ENCODE measurements at regions not wholly inside any gene's neighbourhood (a gene's known extent, or its start where the extent isn't known, plus 50 kb on each side); places are given as distances from the start of the nearest gene placed in this dataset.

DNA sequence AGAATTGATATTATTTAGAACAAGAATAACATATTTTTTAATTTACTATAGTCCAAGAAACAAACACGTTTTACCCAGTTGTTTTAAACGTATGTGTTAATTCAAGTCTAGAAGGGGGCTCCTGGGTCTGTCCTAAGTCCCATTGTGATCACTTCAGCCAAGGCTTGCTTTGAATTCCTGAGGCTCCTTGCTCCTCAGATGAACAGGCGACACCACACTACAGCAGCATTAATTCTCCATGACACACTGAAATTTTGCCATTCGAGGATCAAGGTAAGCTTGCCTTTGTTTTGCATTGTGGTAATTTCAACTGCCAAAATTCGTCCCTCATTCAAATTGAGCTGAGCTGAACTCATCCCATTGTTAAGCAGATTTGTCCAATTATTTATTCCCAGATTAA is 1442.6 kb downstream of the SLITRK5 start (continued):
- no peak for TF ChIP-seq MITF (IDR thresholded peaks at IDR 0.05)

DNA sequence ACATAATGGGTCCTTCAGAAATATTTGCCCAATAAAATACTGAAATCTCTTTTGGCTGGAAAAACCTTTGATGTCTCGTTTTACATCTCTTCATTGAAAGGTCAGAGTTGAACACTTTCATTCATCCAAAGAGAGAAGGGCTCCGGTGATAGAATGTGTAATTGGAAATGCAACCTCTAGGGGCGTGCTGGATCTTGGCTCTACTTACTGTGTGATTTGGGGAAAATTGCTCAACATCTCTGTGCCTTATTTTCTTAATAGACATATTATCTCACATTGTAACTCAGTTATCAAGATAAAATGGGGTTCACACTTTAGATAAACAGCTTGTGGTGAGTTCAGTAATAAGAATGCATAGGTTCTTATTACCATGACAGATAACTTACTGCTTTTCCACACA is 1444.1 kb downstream of the SLITRK5 start:
- WGBS (ENCODE audit: insufficient coverage, low coverage, missing lambda C conversion rate), result 0% methylated on average over 3 of the region's 3 CpGs
- no peaks in the 10 kb centered on the region for H3K36me3 ChIP-seq (ENCODE audit: control insufficient read depth, insufficient read depth, low read length)
- in situ Hi-C loops (cut with MboI), result no loop called here
- H2AFZ ChIP-seq (ENCODE audit: low read depth, low read length), result no peak overlapping the region
- H3K4me3 ChIP-seq, result no peak overlapping the region
- CTCF ChIA-PET (ENCODE audit: low intra/inter-chr PET ratio), result no interaction called here
- H4K20me1 ChIP-seq (replicated peaks; ENCODE audit: control insufficient read depth, insufficient read depth, low read length), result no peaks in the 10 kb centered on the region
- H3K9me3 ChIP-seq (replicated peaks; ENCODE audit: control insufficient read depth, insufficient read depth, low read depth, low read length), result no peaks in the 10 kb centered on the region
- peak; percentile 32 for TF ChIP-seq RBM25 (IDR thresholded peaks at IDR 0.05; ENCODE audit: low read depth, low read length, severe bottlenecking)
- TF ChIP-seq, protein P1, sequence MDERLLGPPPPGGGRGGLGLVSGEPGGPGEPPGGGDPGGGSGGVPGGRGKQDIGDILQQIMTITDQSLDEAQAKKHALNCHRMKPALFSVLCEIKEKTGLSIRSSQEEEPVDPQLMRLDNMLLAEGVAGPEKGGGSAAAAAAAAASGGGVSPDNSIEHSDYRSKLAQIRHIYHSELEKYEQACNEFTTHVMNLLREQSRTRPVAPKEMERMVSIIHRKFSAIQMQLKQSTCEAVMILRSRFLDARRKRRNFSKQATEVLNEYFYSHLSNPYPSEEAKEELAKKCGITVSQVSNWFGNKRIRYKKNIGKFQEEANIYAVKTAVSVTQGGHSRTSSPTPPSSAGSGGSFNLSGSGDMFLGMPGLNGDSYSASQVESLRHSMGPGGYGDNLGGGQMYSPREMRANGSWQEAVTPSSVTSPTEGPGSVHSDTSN (CRISPR knock-in tag; IDR thresholded peaks at IDR 0.05; ENCODE audit: low read depth), result no peak
- TF ChIP-seq, protein P1 (tag; conservative IDR thresholded peaks at IDR 0.05; ENCODE audit: low read depth), result no peak
- no peaks in the 10 kb centered on the region for H3K9me1 ChIP-seq (ENCODE audit: control insufficient read depth, insufficient read depth, low read length)
- no TSS peak for BruUV-seq (replicated peaks)
- FAIRE-seq (no peak), ATAC-seq (no peak), DNase-seq (ENCODE audit: extremely low read depth in 1 of 4, low spot score in 3 of 4) (peak in 1 of 4 experiments; percentile 4)
- no peak overlapping the region for H3K9ac ChIP-seq (ENCODE audit: insufficient read depth in 1 of 2, low read depth in 2 of 2, low read length in 2 of 2)
- H3K4me2 ChIP-seq (ENCODE audit: insufficient read depth, low read length), result no peak overlapping the region
- no peaks in the 10 kb centered on the region for H3K27me3 ChIP-seq (ENCODE audit: control insufficient read depth in 2 of 2, insufficient read depth in 2 of 2, low read length in 2 of 2)
- no peaks in the 10 kb centered on the region for H3K79me2 ChIP-seq (ENCODE audit: control insufficient read depth, insufficient read depth, low read length)
- POLR2A ChIA-PET, result no interaction called here
- intact Hi-C loops (cut with micrococcal nuclease), result no loop called here
- no peak overlapping the region for H3K27ac ChIP-seq (ENCODE audit: extremely low read depth, low read depth, low read length)
- no peaks in the 10 kb centered on the region for H3K4me1 ChIP-seq (replicated peaks in 1 of 2; ENCODE audit: control insufficient read depth in 2 of 2, insufficient read depth in 2 of 2, low read length in 2 of 2)

Data from K562 (cell line).